ENCODE measurements at regions not wholly inside any gene's neighbourhood (a gene's known extent, or its start where the extent isn't known, plus 50 kb on each side); places are given as distances from the start of the nearest gene placed in this dataset.
"Not testable (repeated sequence)": the region's sequence is repeated elsewhere in the genome, so short reads cannot be mapped to it uniquely, and the experiment has no call there.

GRCh38 chr12:93081810-93082165, 152.7 kb upstream of the EEA1 start:
- no peak for DNase-seq

- no peak for DNase-seq
These were observed 156.5 kb upstream of the EEA1 start for GRCh38 chr12:93085383-93086287.

- no peak for DNase-seq
These were observed 157.2 kb upstream of the EEA1 start for GRCh38 chr12:93086288-93086727.

GRCh38 chr12:93087840-93088610, 158.9 kb upstream of the EEA1 start:
- DNase-seq = no peak

GRCh38 chr12:93089805-93090569, 160.9 kb upstream of the EEA1 start:
- no peak for DNase-seq

GRCh38 chr12:93090731-93091172, 161.7 kb upstream of the EEA1 start:
- no peak for DNase-seq

- DNase-seq = no peak
These were observed 163.0 kb upstream of the EEA1 start for GRCh38 chr12:93091886-93092648.

GRCh38 chr12:93092649-93092945, 163.5 kb upstream of the EEA1 start:
- DNase-seq = no peak

- no peak for DNase-seq
These were observed 164.1 kb upstream of the EEA1 start for GRCh38 chr12:93093243-93093642.

- not testable (repeated sequence) for DNase-seq
These were observed 165.1 kb upstream of the EEA1 start for GRCh38 chr12:93094222-93094621.

GRCh38 chr12:93094988-93095737, 166.1 kb upstream of the EEA1 start:
- DNase-seq = no peak

GRCh38 chr12:93097417-93097816, 168.3 kb upstream of the EEA1 start:
- DNase-seq = no peak

- DNase-seq = peak; percentile 85
These were observed 169.0 kb upstream of the EEA1 start for GRCh38 chr12:93098077-93098476.

GRCh38 chr12:93099792-93100191, 170.7 kb upstream of the EEA1 start:
- DNase-seq = no peak

- no peak for DNase-seq
These were observed 171.5 kb upstream of the EEA1 start for GRCh38 chr12:93100610-93101009.

- no peak for DNase-seq
These were observed 172.3 kb upstream of the EEA1 start for GRCh38 chr12:93101367-93101766.

GRCh38 chr12:93102312-93102711, 173.2 kb upstream of the EEA1 start:
- DNase-seq = no peak

GRCh38 chr12:93102744-93103143, 173.6 kb upstream of the EEA1 start:
- no peak for DNase-seq

- DNase-seq = no peak
These were observed 174.1 kb upstream of the EEA1 start for GRCh38 chr12:93103154-93103553.

GRCh38 chr12:93104535-93104934, 175.4 kb upstream of the EEA1 start:
- no peak for DNase-seq

GRCh38 chr12:93106910-93107309, 177.8 kb upstream of the EEA1 start:
- DNase-seq = no peak
